Neuronal stem cell (in vitro differentiated cells): ENCODE measurements at regions not wholly inside any gene's neighbourhood (a gene's known extent, or its start where the extent isn't known, plus 50 kb on each side); places are given as distances from the start of the nearest gene placed in this dataset.
"Not testable (repeated sequence)": the region's sequence is repeated elsewhere in the genome, so short reads cannot be mapped to it uniquely, and the experiment has no call there.

ENCODE experiments used
- DNase-seq: peaks from one replicate; pipeline ENCODE4 v3.0.0-alpha.2; 2013; ENCODE audit warnings: low spot score
- H2AFZ ChIP-seq: one replicate; pipeline ENCODE4 v1.6.1; 2013; ENCODE audit warnings: mild to moderate bottlenecking, low read length, inconsistent platforms
- H2AK5ac ChIP-seq: 2 replicates; pipeline ENCODE4 v1.6.1; 2013; ENCODE audit warnings: low read depth, mild to moderate bottlenecking, inconsistent platforms, low read length, moderate library complexity, mixed read lengths
- H2BK120ac ChIP-seq: 2 replicates; pipeline ENCODE4 v1.6.1; 2013; ENCODE audit warnings: low read depth, mild to moderate bottlenecking, inconsistent platforms, low read length, moderate library complexity, mixed read lengths
- H2BK12ac ChIP-seq: one replicate; pipeline ENCODE4 v1.6.1; 2013; ENCODE audit warnings: low read length, inconsistent platforms
- H2BK15ac ChIP-seq: 2 replicates; pipeline ENCODE4 v1.6.1; 2013; ENCODE audit warnings: mild to moderate bottlenecking, low read length, inconsistent platforms, mixed read lengths
- H2BK5ac ChIP-seq: one replicate; pipeline ENCODE4 v1.6.1; 2013; ENCODE audit warnings: inconsistent platforms, mild to moderate bottlenecking, low read length, moderate library complexity
- H3K14ac ChIP-seq: one replicate; pipeline ENCODE4 v1.6.1; 2013; ENCODE audit warnings: low read length, inconsistent platforms
- H3K18ac ChIP-seq: 2 replicates; pipeline ENCODE4 v1.6.1; 2013; ENCODE audit warnings: low read length, inconsistent platforms
- H3K23ac ChIP-seq: 2 replicates; pipeline ENCODE4 v1.6.1; 2013; ENCODE audit warnings: low read depth, mild to moderate bottlenecking, mixed read lengths, low read length, inconsistent platforms; ENCODE audit not compliant: poor library complexity
- H3K27ac ChIP-seq: replicated peaks from 3 replicates; pipeline ENCODE4 v1.5.1; 2013; ENCODE audit warnings: low read length, inconsistent platforms
- H3K27me3 ChIP-seq, 3 experiments: 2 replicates each; pipeline ENCODE4 v1.6.1; 2013; ENCODE audit warnings: low read length in 3 of 3, mild to moderate bottlenecking in 2 of 3, inconsistent platforms in 1 of 3, low read depth in 1 of 3, mixed read lengths in 1 of 3, moderate library complexity in 1 of 3; ENCODE audit not compliant: control insufficient read depth in 3 of 3, insufficient read depth in 3 of 3
- H3K36me3 ChIP-seq, 2 donors: replicated peaks in 1 of 2; 2 replicates each; pipeline ENCODE4 v1.6.1; 2013; ENCODE audit warnings: low read length in 2 of 2; ENCODE audit not compliant: control insufficient read depth in 2 of 2, insufficient read depth in 2 of 2
- H3K4ac ChIP-seq: 2 replicates; pipeline ENCODE4 v1.6.1; 2013; ENCODE audit warnings: inconsistent platforms, mild to moderate bottlenecking, low read length, moderate library complexity
- H3K4me1 ChIP-seq, 2 donors: 1 replicate in 1 of 2; 2 replicates in 1 of 2; pipeline ENCODE4 v1.6.1; 2013; ENCODE audit warnings: low read length in 2 of 2, low read depth in 1 of 2; ENCODE audit not compliant: control insufficient read depth in 2 of 2, insufficient read depth in 1 of 2
- H3K4me2 ChIP-seq: one replicate; pipeline ENCODE4 v1.6.1; 2013; ENCODE audit warnings: mild to moderate bottlenecking, low read length, inconsistent platforms; ENCODE audit not compliant: insufficient read depth, poor library complexity, severe bottlenecking
- H3K4me3 ChIP-seq, 2 donors: 2 replicates each; pipeline ENCODE4 v1.5.1; 2013; ENCODE audit warnings: low read length in 2 of 2, mild to moderate bottlenecking in 2 of 2, inconsistent platforms in 1 of 2, moderate library complexity in 1 of 2
- H3K79me1 ChIP-seq: one replicate; pipeline ENCODE4 v1.6.1; 2013; ENCODE audit warnings: low read depth, mild to moderate bottlenecking, inconsistent platforms, low read length, moderate library complexity
- H3K9ac ChIP-seq: one replicate; pipeline ENCODE4 v1.6.1; 2013; ENCODE audit warnings: mild to moderate bottlenecking, low read depth, low read length, inconsistent platforms; ENCODE audit not compliant: poor library complexity
- H3K9me3 ChIP-seq, 2 donors: replicated peaks in 1 of 2; 2 replicates each; pipeline versions ENCODE3 to v1.6.1; 2013; ENCODE audit warnings: low read length in 2 of 2, mild to moderate bottlenecking in 2 of 2, inconsistent platforms in 1 of 2, low read depth in 1 of 2, mixed read lengths in 1 of 2, moderate library complexity in 1 of 2; ENCODE audit not compliant: control insufficient read depth in 2 of 2, insufficient read depth in 1 of 2
- H4K8ac ChIP-seq: one replicate; pipeline ENCODE4 v1.6.1; 2013; ENCODE audit warnings: low read depth, mild to moderate bottlenecking, inconsistent platforms, low read length, moderate library complexity
- H4K91ac ChIP-seq: one replicate; pipeline ENCODE4 v1.6.1; 2013; ENCODE audit warnings: low read length, low read depth, mild to moderate bottlenecking, inconsistent platforms; ENCODE audit not compliant: poor library complexity
- WGBS, 2 donors: extraction: QIAGEN DNeasy Blood & Tissue Kit; methylation state at CpG; one replicate each; pipeline ENCODE4 v1.1.7; 2013; ENCODE audit warnings: missing lambda C conversion rate in 2 of 2, mixed read lengths in 1 of 2; ENCODE audit not compliant: insufficient read length in 2 of 2, insufficient replicate concordance in 1 of 2; ENCODE audit errors: extremely low coverage in 2 of 2; 5-methylcytosine and 5-hydroxymethylcytosine counted together

- Histone ChIP-seq H3K9me3 (no peaks in the 10 kb centered on the region), H2AK5ac (no peak overlapping the region), H3K79me1 (no peaks in the 10 kb centered on the region), H4K8ac (no peak overlapping the region), H2BK120ac (no peak overlapping the region), H3K18ac (no peak overlapping the region), H2BK15ac (no peak overlapping the region), H3K4ac (no peak overlapping the region), H3K27ac (no peak overlapping the region), H3K27me3 (no peaks in the 10 kb centered on the region), H3K4me3 (no peak overlapping the region), H3K36me3 (no peaks in the 10 kb centered on the region), H4K91ac (no peak overlapping the region), H2BK5ac (no peak overlapping the region), H2AFZ (no peak overlapping the region), H2BK12ac (no peak overlapping the region), H3K14ac (no peak overlapping the region), H3K9ac (no peak overlapping the region), H3K23ac (no peak overlapping the region), H3K4me2 (no peak overlapping the region), H3K4me1 (no peaks in the 10 kb centered on the region)
- no peak for DNase-seq
- no CpG with 5 or more reads among the region's 7 CpGs for WGBS, 2 donors
These were observed 152.9 kb upstream of the E2F7 start for GRCh38 chr12:77218278-77218677.

GRCh38 chr12:77216136-77216535 lies 150.8 kb upstream of the E2F7 start:
- not testable (repeated sequence) for H2BK120ac ChIP-seq, H3K79me1 ChIP-seq, H3K27me3 ChIP-seq, H3K9me3 ChIP-seq, H2AFZ ChIP-seq, H2BK12ac ChIP-seq, H3K27ac ChIP-seq, H3K4ac ChIP-seq, H4K91ac ChIP-seq, H2BK15ac ChIP-seq, H2BK5ac ChIP-seq, H2AK5ac ChIP-seq, H3K23ac ChIP-seq, H3K36me3 ChIP-seq, H3K14ac ChIP-seq, H4K8ac ChIP-seq, H3K18ac ChIP-seq, H3K4me1 ChIP-seq, DNase-seq, H3K4me3 ChIP-seq, H3K9ac ChIP-seq, H3K4me2 ChIP-seq
- WGBS, 2 donors: no CpG with 5 or more reads among the region's 2 CpGs

GRCh38 chr12:77214136-77214535 lies 148.8 kb upstream of the E2F7 start:
- Histone ChIP-seq H4K8ac (no peak overlapping the region), H3K27ac (no peak overlapping the region), H2BK12ac (no peak overlapping the region), H3K4me1 (no peaks in the 10 kb centered on the region), H3K9ac (no peak overlapping the region), H3K4ac (no peak overlapping the region), H3K79me1 (no peaks in the 10 kb centered on the region), H3K27me3 (no peaks in the 10 kb centered on the region), H3K14ac (no peak overlapping the region), H3K4me3 (no peak overlapping the region), H2BK15ac (no peak overlapping the region), H4K91ac (no peak overlapping the region), H3K9me3 (no peaks in the 10 kb centered on the region), H3K18ac (no peak overlapping the region), H2BK5ac (no peak overlapping the region), H3K23ac (no peak overlapping the region), H2BK120ac (no peak overlapping the region), H3K36me3 (no peaks in the 10 kb centered on the region), H2AK5ac (no peak overlapping the region), H2AFZ (no peak overlapping the region), H3K4me2 (no peak overlapping the region)
- WGBS, 2 donors: no CpG with 5 or more reads among the region's 1 CpG
- no peak for DNase-seq

DNA sequence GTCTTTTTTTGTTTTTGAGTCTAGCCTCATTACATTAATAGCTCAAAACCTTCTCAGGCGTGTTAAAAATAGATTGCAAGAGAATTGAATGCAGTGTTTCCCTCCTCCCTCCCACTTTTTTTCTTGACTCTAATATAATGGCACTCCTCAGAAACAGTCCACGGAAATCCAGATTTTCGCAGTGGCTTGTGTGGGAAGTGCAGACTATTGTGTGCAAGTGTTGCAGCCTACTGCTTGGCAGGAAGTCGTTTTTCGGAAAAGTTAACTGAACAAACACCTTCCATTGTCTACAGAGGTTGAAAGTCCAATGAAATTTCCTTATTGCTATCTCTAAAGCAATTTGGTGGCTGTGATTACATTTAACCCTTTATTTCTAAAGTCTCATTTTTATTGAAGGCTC lies 147.9 kb upstream of the E2F7 start:
- Histone ChIP-seq H2BK120ac (no peak overlapping the region), H3K79me1 (no peaks in the 10 kb centered on the region), H3K18ac (no peak overlapping the region), H2BK5ac (no peak overlapping the region), H3K23ac (no peak overlapping the region), H3K27me3 (no peaks in the 10 kb centered on the region), H4K8ac (no peak overlapping the region), H2BK12ac (no peak overlapping the region), H2AFZ (no peak overlapping the region), H3K27ac (no peak overlapping the region), H4K91ac (no peak overlapping the region), H3K4me1 (no peaks in the 10 kb centered on the region), H3K14ac (no peak overlapping the region), H3K9me3 (no peaks in the 10 kb centered on the region), H3K9ac (no peak overlapping the region), H2AK5ac (no peak overlapping the region), H3K4ac (no peak overlapping the region), H3K36me3 (no peaks in the 10 kb centered on the region), H3K4me2 (no peak overlapping the region), H2BK15ac (no peak overlapping the region), H3K4me3 (no peak overlapping the region)
- no peak for DNase-seq
- no CpG with 5 or more reads among the region's 5 CpGs for WGBS, 2 donors
